Body of pancreas (tissue), 4 donors: ENCODE measurements at regions not wholly inside any gene's neighbourhood (a gene's known extent, or its start where the extent isn't known, plus 50 kb on each side); places are given as distances from the start of the nearest gene placed in this dataset.

Experiments
- ATAC-seq: fragments of 150-250 bp; one replicate; pipeline ENCODE4 v1.9.1; 2016
- DNase-seq, 4 donors: peaks; one replicate each; pipeline ENCODE4 v3.0.0-alpha.2; 2019
- H3K27ac ChIP-seq, 4 donors: fragments of 200-600 bp; sonication (generic); 1 replicate in 3 of 4; 2 replicates in 1 of 4; pipeline versions ENCODE4 v1.5.1 to v1.6.1; 2016 to 2019; ENCODE audit warnings: mild to moderate bottlenecking in 1 of 4, mixed read lengths in 1 of 4, moderate library complexity in 1 of 4
- H3K27me3 ChIP-seq, 2 donors: fragments of 200-600 bp; sonication (generic); one replicate each; pipeline ENCODE4 v1.6.0; 2016; ENCODE audit warnings: mild to moderate bottlenecking in 1 of 2
- H3K36me3 ChIP-seq, 2 donors: fragments of 200-600 bp; sonication (generic); replicated peaks in 1 of 2; 2 replicates each; pipeline ENCODE4 v1.5.1; 2016; ENCODE audit warnings: low read depth in 2 of 2; ENCODE audit not compliant: insufficient read depth in 1 of 2
- H3K4me1 ChIP-seq: fragments of 200-600 bp; sonication (generic); one replicate; pipeline ENCODE4 v1.6.0; 2016
- H3K4me3 ChIP-seq, 2 donors: fragments of 200-600 bp; sonication (generic); 1 replicate in 1 of 2; 2 replicates in 1 of 2; pipeline ENCODE4 v1.5.1; 2016 to 2019
- H3K9me3 ChIP-seq, 3 donors: fragments of 200-600 bp; sonication (generic); 1 replicate in 2 of 3; 2 replicates in 1 of 3; pipeline ENCODE4 v1.5.1; 2016
- CTCF ChIP-seq, 7 experiments: fragments of 450-650 bp in 4 of 7; fragments of 200-600 bp in 3 of 7; sonication (generic) in 3 of 7; IDR thresholded peaks; one replicate each; pipeline ENCODE4 v1.5.1; 2016 to 2019; ENCODE audit warnings: antibody characterized with exemption in 7 of 7
- POLR2A ChIP-seq, 3 donors: fragments of 450-650 bp; IDR thresholded peaks; one replicate each; pipeline ENCODE4 v1.6.1; 2016; ENCODE audit warnings: antibody characterized with exemption in 3 of 3, mild to moderate bottlenecking in 2 of 3
- WGBS, 2 donors: methylation state at CpG; one replicate each; pipeline ENCODE4 v1.1.5; 2017; 5-methylcytosine and 5-hydroxymethylcytosine counted together
- intact Hi-C: fragments of 100-400 bp; cut with DNase I; formaldehyde crosslinking; loops from one replicate; pipeline ENCODE4 v1.15.1; 2023

DNA sequence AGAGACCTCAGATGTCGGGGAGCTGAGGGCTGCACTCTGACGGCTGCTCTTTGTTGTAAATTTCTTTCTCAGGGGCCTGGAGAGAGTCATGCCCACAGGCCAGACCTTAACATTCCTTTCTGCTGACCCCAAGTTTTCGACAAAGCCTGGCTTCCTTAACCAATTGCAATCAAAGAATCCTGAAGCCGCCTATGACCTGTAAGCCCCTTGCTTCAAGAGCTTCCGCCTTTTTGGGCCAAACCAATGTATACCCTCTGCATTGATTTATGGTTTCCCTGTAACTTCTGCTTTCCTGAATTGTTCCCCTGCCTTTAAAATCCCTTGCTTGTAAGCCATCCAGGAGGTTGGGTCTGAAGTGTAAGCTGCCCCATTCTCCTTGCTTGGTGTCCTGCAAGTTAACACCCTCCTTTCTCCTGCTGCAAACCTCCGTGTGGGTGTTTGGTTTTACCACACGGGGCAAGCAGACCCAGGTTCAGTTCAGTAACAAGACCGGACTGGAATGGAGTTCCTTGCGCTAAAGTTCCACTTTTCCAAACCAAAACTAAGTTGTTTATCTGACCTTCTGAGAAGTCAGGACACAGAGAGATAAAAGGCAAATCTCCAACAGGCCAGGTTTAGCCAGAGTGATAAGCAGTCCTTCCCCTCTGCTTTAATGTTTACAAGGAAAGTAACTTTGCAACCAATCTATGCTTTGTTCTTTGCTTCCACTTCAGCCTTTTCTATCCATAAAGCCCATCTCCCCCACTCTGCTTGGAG, 141.6 kb downstream of the KCNJ12 start:
- H3K27ac ChIP-seq = no peak overlapping the region
- no peaks in the 10 kb centered on the region for H3K36me3 ChIP-seq
- TF ChIP-seq POLR2A (IDR thresholded peaks at IDR 0.05) (no peak), CTCF (IDR thresholded peaks at IDR 0.05) (no peak)
- H3K4me1 ChIP-seq = peaks cover 11% of the 10 kb centered on the region
- DNase-seq (no peak), ATAC-seq (no peak)
- no peak overlapping the region for H3K4me3 ChIP-seq
- intact Hi-C loops = no loop called here
- WGBS, 2 donors = 52 to 63% methylated on average over 9 of the region's 9 CpGs
- no peaks in the 10 kb centered on the region for H3K9me3 ChIP-seq
- no peaks in the 10 kb centered on the region for H3K27me3 ChIP-seq

GRCh38 chr17:21522755-21523336, 146.7 kb downstream of the KCNJ12 start:
- H3K9me3 ChIP-seq = no peaks in the 10 kb centered on the region
- intact Hi-C loops = loop anchor here (10.0 kb wide), 1 partner anchor 418 kb away; no protein-coding TSS in a partner anchor
- TF ChIP-seq CTCF (IDR thresholded peaks at IDR 0.05) = no peak
- no peak for TF ChIP-seq POLR2A (IDR thresholded peaks at IDR 0.05)
- H3K27ac ChIP-seq = no peak overlapping the region
- H3K36me3 ChIP-seq = no peaks in the 10 kb centered on the region
- no peak for ATAC-seq
- DNase-seq = no peak
- WGBS, 2 donors = 83 to 84% methylated on average over 8 of the region's 8 CpGs
- peaks cover 6% of the 10 kb centered on the region for H3K4me1 ChIP-seq
- no peak overlapping the region for H3K4me3 ChIP-seq
- no peaks in the 10 kb centered on the region for H3K27me3 ChIP-seq

- H3K4me1 ChIP-seq = no peaks in the 10 kb centered on the region
- intact Hi-C loops = loop anchor here (10.0 kb wide), 1 partner anchor 419 kb away; no protein-coding TSS in a partner anchor
- 60 to 68% methylated on average over 6 to 7 of the region's 7 CpGs for WGBS, 2 donors
- ATAC-seq (no peak), DNase-seq (no peak)
- H3K9me3 ChIP-seq = no peaks in the 10 kb centered on the region
- TF ChIP-seq CTCF (IDR thresholded peaks at IDR 0.05) (no peak), POLR2A (IDR thresholded peaks at IDR 0.05) (no peak)
- no peak overlapping the region for H3K27ac ChIP-seq
- no peaks in the 10 kb centered on the region for H3K36me3 ChIP-seq
- no peaks in the 10 kb centered on the region for H3K27me3 ChIP-seq
- no peak overlapping the region for H3K4me3 ChIP-seq
Measured at GRCh38 chr17:21523497-21524210, 147.5 kb downstream of the KCNJ12 start.

DNA sequence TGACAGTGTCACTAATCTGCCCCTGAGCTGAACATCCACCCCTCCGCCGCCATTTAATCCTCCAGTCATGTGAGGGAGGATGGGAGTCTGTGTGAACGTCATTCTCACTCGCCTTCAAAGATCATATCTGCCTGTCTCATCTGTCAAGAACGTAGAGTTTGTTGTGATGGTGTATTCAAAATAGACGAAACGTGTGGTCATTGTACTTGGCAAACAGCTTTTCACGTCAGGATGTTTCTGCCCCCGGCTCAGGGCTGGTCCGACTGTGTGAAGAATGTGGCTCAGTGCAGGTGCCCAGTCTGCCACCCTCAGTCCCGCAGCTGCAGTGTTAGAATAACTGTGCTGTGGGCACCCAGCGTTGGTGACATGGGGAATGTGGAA, 148.0 kb downstream of the KCNJ12 start:
- intact Hi-C loops = loop anchor here (10.0 kb wide), 1 partner anchor 419 kb away; no protein-coding TSS in a partner anchor
- H3K27ac ChIP-seq = no peak overlapping the region
- no peaks in the 10 kb centered on the region for H3K9me3 ChIP-seq
- 45 to 49% methylated on average over 12 of the region's 12 CpGs for WGBS, 2 donors
- TF ChIP-seq POLR2A (IDR thresholded peaks at IDR 0.05) = no peak
- no peak for TF ChIP-seq CTCF (IDR thresholded peaks at IDR 0.05)
- H3K4me3 ChIP-seq = no peak overlapping the region
- ATAC-seq (no peak), DNase-seq (no peak)
- H3K27me3 ChIP-seq = no peaks in the 10 kb centered on the region
- H3K4me1 ChIP-seq = no peaks in the 10 kb centered on the region
- H3K36me3 ChIP-seq = no peaks in the 10 kb centered on the region
